ENCODE measurements at regions not wholly inside any gene's neighbourhood (a gene's known extent, or its start where the extent isn't known, plus 50 kb on each side); places are given as distances from the start of the nearest gene placed in this dataset.

DNA sequence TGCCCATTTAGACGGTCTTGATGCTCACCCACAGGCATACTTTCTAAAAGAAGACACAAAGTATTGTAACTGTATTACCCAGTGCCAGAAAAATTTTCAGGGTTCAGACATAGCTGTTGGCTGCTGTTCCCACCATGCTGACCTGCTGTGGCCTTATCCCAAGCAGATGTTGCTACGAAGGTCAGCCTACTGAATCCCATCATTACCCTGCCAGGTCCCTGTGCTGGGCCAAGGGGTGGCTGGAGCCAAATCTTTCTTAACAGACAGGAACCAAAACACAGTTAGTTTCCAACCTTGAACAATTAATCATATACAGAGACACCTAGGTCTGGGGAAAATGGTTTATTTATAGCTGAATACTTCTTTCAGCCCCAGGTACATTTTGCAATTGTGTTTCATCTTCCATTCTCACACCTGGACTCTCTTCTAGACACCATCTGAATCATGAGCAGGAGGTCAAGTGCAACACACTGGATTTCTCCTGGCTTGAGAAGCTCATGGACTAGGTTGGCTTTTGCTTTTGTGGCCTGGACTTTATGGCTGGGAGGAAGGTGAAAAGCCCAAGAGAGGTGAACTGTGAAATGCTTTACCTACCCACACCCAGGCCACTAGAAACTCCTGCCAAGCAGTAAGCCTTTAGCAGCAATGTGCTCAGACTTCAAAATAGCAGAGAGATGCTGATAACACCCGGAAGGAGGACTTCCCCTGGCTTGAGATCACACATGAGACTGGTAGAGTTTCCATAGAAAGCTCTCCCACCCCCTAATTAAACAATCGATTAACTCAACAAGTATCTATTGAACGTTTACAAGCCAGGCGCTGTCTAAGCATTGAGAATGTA lies 150.1 kb downstream of the SUDS3 start:
- Histone ChIP-seq H3K14ac (ENCODE audit: insufficient read length) (no peak overlapping the region), H3K4me2 (ENCODE audit: insufficient read depth in 1 of 2, low read depth in 2 of 2, low read length in 2 of 2) (no peak overlapping the region), H2BK20ac (ENCODE audit: low read length) (peak overlapping the region; percentile 86), H4K91ac (replicated peaks; ENCODE audit: insufficient read length, low read length) (no peak overlapping the region), H3K9me3 (ENCODE audit: insufficient read depth in 2 of 2, low read depth in 1 of 2, low read length in 1 of 2) (no peaks in the 10 kb centered on the region), H3K27ac (ENCODE audit: low read depth, low read length) (no peak overlapping the region), H4K8ac (ENCODE audit: extremely low read depth, insufficient read depth, low read length) (no peak overlapping the region), H4K20me1 (replicated peaks in 1 of 2; ENCODE audit: control insufficient read depth in 1 of 2, insufficient read depth in 2 of 2, low read length in 2 of 2) (no peaks in the 10 kb centered on the region), H3K79me2 (ENCODE audit: control insufficient read depth in 1 of 2, insufficient read depth in 2 of 2, low read length in 2 of 2) (no peaks in the 10 kb centered on the region), H3K9ac (replicated peaks in 1 of 4; ENCODE audit: extremely low read depth in 1 of 4, low read depth in 3 of 4, low read length in 3 of 4) (no peak overlapping the region), H3K27me3 (replicated peaks in 1 of 4; ENCODE audit: control insufficient read depth in 3 of 4, extremely low read depth in 1 of 4, insufficient read depth in 3 of 4, low read length in 3 of 4) (no peaks in the 10 kb centered on the region), H3K79me1 (ENCODE audit: low read depth, low read length) (no peaks in the 10 kb centered on the region), H2BK12ac (ENCODE audit: low read depth, low read length) (0 out of 2 replicates have a peak overlapping the region, but pooled peaks have one; percentile 4), H2AK5ac (ENCODE audit: low read depth, low read length) (no peak overlapping the region), H3K18ac (ENCODE audit: extremely low read depth, low read length) (no peak overlapping the region; the same call in 1 of the 2 replicates), H3K4me3 (ENCODE audit: extremely low read depth in 1 of 4, insufficient read depth in 2 of 4, low read depth in 3 of 4, low read length in 4 of 4) (no peak overlapping the region), H2BK15ac (ENCODE audit: low read length) (no peak overlapping the region), H3K4ac (replicated peaks; ENCODE audit: insufficient read length, low read depth, low read length) (no peak overlapping the region), H2BK120ac (replicated peaks; ENCODE audit: low read depth, low read length) (no peak overlapping the region), H3K23me2 (ENCODE audit: low read depth, low read length) (no peaks in the 10 kb centered on the region), H2BK5ac (ENCODE audit: low read depth, low read length) (no peak overlapping the region), H3K23ac (ENCODE audit: insufficient read length) (no peak overlapping the region), H3K36me3 (ENCODE audit: control insufficient read depth in 2 of 4, insufficient read depth in 4 of 4, low read length in 3 of 4) (no peaks in the 10 kb centered on the region), H3K56ac (replicated peaks; ENCODE audit: insufficient read length, low read depth, low read length) (no peak overlapping the region), H3K4me1 (replicated peaks in 1 of 4; ENCODE audit: control insufficient read depth in 3 of 4, insufficient read depth in 4 of 4, low read length in 3 of 4) (no peaks in the 10 kb centered on the region; a peak in 1 of 7 replicates), H4K5ac (ENCODE audit: insufficient read length, low read depth, low read length) (no peak overlapping the region), H2AFZ (ENCODE audit: low read length) (no peak overlapping the region)
- ChIA-PET CTCF (ENCODE audit: partially characterized antibody) (interaction anchor here (1.2 kb wide), 2 partner anchors 17 to 248 kb away, joined by 3 read pairs; no protein-coding TSS in a partner anchor), POLR2A (ENCODE audit: partially characterized antibody) (no interaction called here)
- no peak for FAIRE-seq
- no peak for DNase-seq (ENCODE audit: low read depth in 1 of 2, low spot score in 2 of 2)
- 82% methylated on average over 6 of the region's 6 CpGs; no CpG with 5 or more reads in 1 of the 2 experiments for WGBS, 2 experiments (ENCODE audit: extremely low coverage in 1 of 2, insufficient coverage in 1 of 2, insufficient read length in 1 of 2, insufficient replicate concordance in 2 of 2, low coverage in 1 of 2, low lambda C conversion rate in 2 of 2, missing lambda C conversion rate in 1 of 2)
- no peak for TF ChIP-seq GTF2F1 (IDR thresholded peaks at IDR 0.05; ENCODE audit: borderline replicate concordance, low read depth, low read length)
- TF ChIP-seq NANOG (IDR thresholded peaks at IDR 0.05; ENCODE audit: insufficient read depth, low read depth, low read length, poor library complexity, severe bottlenecking), result no peak
- TF ChIP-seq SIX5 (IDR thresholded peaks at IDR 0.05; ENCODE audit: low read depth, low read length), result no peak
- no peak for TF ChIP-seq GABPA (IDR thresholded peaks at IDR 0.05; ENCODE audit: borderline replicate concordance, insufficient read depth, low read length)
- no peak for TF ChIP-seq EP300 (IDR thresholded peaks at IDR 0.05; ENCODE audit: borderline replicate concordance in 1 of 2, low read depth in 2 of 2, low read length in 2 of 2)
- TF ChIP-seq KDM5A (IDR thresholded peaks at IDR 0.05; ENCODE audit: low read length), result no peak
- TF ChIP-seq, protein P1, sequence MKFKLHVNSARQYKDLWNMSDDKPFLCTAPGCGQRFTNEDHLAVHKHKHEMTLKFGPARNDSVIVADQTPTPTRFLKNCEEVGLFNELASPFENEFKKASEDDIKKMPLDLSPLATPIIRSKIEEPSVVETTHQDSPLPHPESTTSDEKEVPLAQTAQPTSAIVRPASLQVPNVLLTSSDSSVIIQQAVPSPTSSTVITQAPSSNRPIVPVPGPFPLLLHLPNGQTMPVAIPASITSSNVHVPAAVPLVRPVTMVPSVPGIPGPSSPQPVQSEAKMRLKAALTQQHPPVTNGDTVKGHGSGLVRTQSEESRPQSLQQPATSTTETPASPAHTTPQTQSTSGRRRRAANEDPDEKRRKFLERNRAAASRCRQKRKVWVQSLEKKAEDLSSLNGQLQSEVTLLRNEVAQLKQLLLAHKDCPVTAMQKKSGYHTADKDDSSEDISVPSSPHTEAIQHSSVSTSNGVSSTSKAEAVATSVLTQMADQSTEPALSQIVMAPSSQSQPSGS (IDR thresholded peaks at IDR 0.05; ENCODE audit: low read length), result no peak
